Keratinocyte (primary cell): ENCODE measurements at regions not wholly inside any gene's neighbourhood (a gene's known extent, or its start where the extent isn't known, plus 50 kb on each side); places are given as distances from the start of the nearest gene placed in this dataset.

ENCODE experiments used
- DNase-seq: peaks from one replicate; pipeline ENCODE4 v3.0.0-alpha.2; 2011; ENCODE audit warnings: low read depth, missing footprints, low spot score
- FAIRE-seq: peaks from 2 replicates; lab custom pipeline; 2011; peaks lifted over from hg19 to GRCh38; lab: Jason Lieb, UNC
- H2AFZ ChIP-seq: 2 replicates; pipeline ENCODE4 v1.6.0; 2012; ENCODE audit warnings: low read length, control low read depth, inconsistent platforms; ENCODE audit not compliant: control insufficient read depth
- H3K27ac ChIP-seq: 2 replicates; pipeline ENCODE4 v1.5.1; 2011; ENCODE audit warnings: low read length; ENCODE audit not compliant: control insufficient read depth, insufficient read depth
- H3K27me3 ChIP-seq: 3 replicates; pipeline ENCODE4 v1.6.0; 2011; ENCODE audit warnings: low read length; ENCODE audit not compliant: control insufficient read depth, insufficient read depth; ENCODE audit errors: extremely low read depth
- H3K36me3 ChIP-seq, 2 experiments: 2 replicates in 1 of 2; 3 replicates in 1 of 2; pipeline ENCODE4 v1.5.1; 2011; ENCODE audit warnings: low read length in 2 of 2, mild to moderate bottlenecking in 1 of 2; ENCODE audit not compliant: control insufficient read depth in 2 of 2, insufficient read depth in 2 of 2; ENCODE audit errors: extremely low read depth in 1 of 2
- H3K4me1 ChIP-seq: 3 replicates; pipeline ENCODE4 v1.5.1; 2011; ENCODE audit warnings: low read length; ENCODE audit not compliant: control insufficient read depth, insufficient read depth; ENCODE audit errors: extremely low read depth
- H3K4me2 ChIP-seq: 3 replicates; pipeline ENCODE4 v1.6.0; 2011; ENCODE audit warnings: low read depth, low read length; ENCODE audit not compliant: control insufficient read depth, insufficient read depth; ENCODE audit errors: extremely low read depth
- H3K4me3 ChIP-seq, 3 experiments: fragments of 200-600 bp in 1 of 3; sonication (generic) in 1 of 3; 2 replicates in 2 of 3; 3 replicates in 1 of 3; pipeline ENCODE4 v1.5.1; 2011 to 2016; ENCODE audit warnings: low read length in 3 of 3, mild to moderate bottlenecking in 3 of 3, control low read depth in 2 of 3, inconsistent platforms in 1 of 3, low read depth in 1 of 3, mixed read lengths in 1 of 3, mixed run types in 1 of 3, moderate library complexity in 1 of 3; ENCODE audit not compliant: control insufficient read depth in 2 of 3, insufficient read depth in 2 of 3; ENCODE audit errors: extremely low read depth in 1 of 3
- H3K79me2 ChIP-seq: 2 replicates; pipeline ENCODE4 v1.6.0; 2012; ENCODE audit warnings: low read length; ENCODE audit not compliant: control insufficient read depth, insufficient read depth
- H3K9ac ChIP-seq: 3 replicates; pipeline ENCODE4 v1.6.0; 2011; ENCODE audit warnings: low read length; ENCODE audit not compliant: control insufficient read depth, insufficient read depth; ENCODE audit errors: extremely low read depth
- H3K9me1 ChIP-seq: 3 replicates; pipeline ENCODE4 v1.6.0; 2011; ENCODE audit warnings: low read length; ENCODE audit not compliant: control insufficient read depth, insufficient read depth; ENCODE audit errors: extremely low read depth
- H3K9me3 ChIP-seq: 2 replicates; pipeline ENCODE4 v1.5.1; 2012; ENCODE audit warnings: low read depth, low read length; ENCODE audit not compliant: control insufficient read depth
- H4K20me1 ChIP-seq: 3 replicates; pipeline ENCODE4 v1.6.0; 2011; ENCODE audit warnings: low read length; ENCODE audit not compliant: control insufficient read depth, insufficient read depth; ENCODE audit errors: extremely low read depth
- EZH2 ChIP-seq: IDR thresholded peaks from one replicate; pipeline ENCODE4 v1.6.1; 2012; ENCODE audit warnings: inconsistent platforms, mild to moderate bottlenecking, low read length, moderate library complexity
- dilution Hi-C: fragments of 300-500 bp; cut with MboI; formaldehyde crosslinking; loops from one replicate; pipeline ENCODE4 v1.7.0; 2020; ENCODE audit warnings: low sequenced_read_pairs; ENCODE audit not compliant: extremely low pct_ligation_motif_present
- TF ChIP-seq, protein P1 (sequence below), 3 experiments: IDR thresholded peaks in 1 of 3; conservative IDR thresholded peaks in 1 of 3; optimal IDR thresholded peaks in 1 of 3; 2 replicates in 2 of 3; 3 replicates in 1 of 3; pipeline versions ENCODE3 to v1.5.1; 2011; ENCODE audit warnings: low read length in 3 of 3, mild to moderate bottlenecking in 3 of 3, moderate library complexity in 2 of 3, control low read depth in 1 of 3, inconsistent platforms in 1 of 3; ENCODE audit not compliant: insufficient read depth in 2 of 3; ENCODE audit errors: extremely low read depth in 1 of 3

DNA sequence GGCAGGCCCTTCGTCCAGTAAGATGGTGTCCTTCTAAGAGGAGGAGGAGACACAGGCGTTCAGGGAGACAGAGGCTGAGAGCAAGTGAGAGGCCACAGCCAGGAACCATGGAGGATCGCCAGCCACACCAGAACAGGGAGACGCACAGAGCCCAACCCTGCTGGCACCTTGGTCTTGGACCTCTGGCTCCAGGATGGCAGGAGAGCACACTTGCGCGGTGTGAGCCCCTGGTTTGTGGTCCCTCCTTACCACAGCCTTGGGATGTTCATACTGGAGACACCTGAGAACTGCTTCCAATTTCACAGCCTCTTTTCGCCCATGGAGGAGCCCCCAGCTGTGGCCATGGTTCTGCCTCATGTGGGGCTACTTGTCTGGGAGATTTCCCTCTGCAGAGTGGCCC, 222.4 kb downstream of the DLL1 start:
- H3K27ac ChIP-seq, result no peak overlapping the region
- no peak for TF ChIP-seq EZH2
- TF ChIP-seq, protein P1, sequence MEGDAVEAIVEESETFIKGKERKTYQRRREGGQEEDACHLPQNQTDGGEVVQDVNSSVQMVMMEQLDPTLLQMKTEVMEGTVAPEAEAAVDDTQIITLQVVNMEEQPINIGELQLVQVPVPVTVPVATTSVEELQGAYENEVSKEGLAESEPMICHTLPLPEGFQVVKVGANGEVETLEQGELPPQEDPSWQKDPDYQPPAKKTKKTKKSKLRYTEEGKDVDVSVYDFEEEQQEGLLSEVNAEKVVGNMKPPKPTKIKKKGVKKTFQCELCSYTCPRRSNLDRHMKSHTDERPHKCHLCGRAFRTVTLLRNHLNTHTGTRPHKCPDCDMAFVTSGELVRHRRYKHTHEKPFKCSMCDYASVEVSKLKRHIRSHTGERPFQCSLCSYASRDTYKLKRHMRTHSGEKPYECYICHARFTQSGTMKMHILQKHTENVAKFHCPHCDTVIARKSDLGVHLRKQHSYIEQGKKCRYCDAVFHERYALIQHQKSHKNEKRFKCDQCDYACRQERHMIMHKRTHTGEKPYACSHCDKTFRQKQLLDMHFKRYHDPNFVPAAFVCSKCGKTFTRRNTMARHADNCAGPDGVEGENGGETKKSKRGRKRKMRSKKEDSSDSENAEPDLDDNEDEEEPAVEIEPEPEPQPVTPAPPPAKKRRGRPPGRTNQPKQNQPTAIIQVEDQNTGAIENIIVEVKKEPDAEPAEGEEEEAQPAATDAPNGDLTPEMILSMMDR (optimal IDR thresholded peaks at IDR 0.05 in 1 of 3, IDR thresholded peaks at IDR 0.05 in 1 of 3, conservative IDR thresholded peaks at IDR 0.05 in 1 of 3; ENCODE audit: extremely low read depth in 1 of 3, insufficient read depth in 2 of 3, low read length in 3 of 3), result no peak
- no peak overlapping the region for H3K9ac ChIP-seq
- no peak overlapping the region for H2AFZ ChIP-seq
- dilution Hi-C loops, result no loop called here
- no peaks in the 10 kb centered on the region for H3K9me1 ChIP-seq
- H3K27me3 ChIP-seq, result no peaks in the 10 kb centered on the region
- no peaks in the 10 kb centered on the region for H3K36me3 ChIP-seq
- no peaks in the 10 kb centered on the region for H3K9me3 ChIP-seq
- H3K4me2 ChIP-seq, result no peak overlapping the region
- H3K4me3 ChIP-seq, result no peak overlapping the region
- H3K79me2 ChIP-seq, result no peaks in the 10 kb centered on the region
- no peak for FAIRE-seq
- no peaks in the 10 kb centered on the region for H3K4me1 ChIP-seq
- H4K20me1 ChIP-seq, result no peaks in the 10 kb centered on the region
- DNase-seq, result no peak

DNA sequence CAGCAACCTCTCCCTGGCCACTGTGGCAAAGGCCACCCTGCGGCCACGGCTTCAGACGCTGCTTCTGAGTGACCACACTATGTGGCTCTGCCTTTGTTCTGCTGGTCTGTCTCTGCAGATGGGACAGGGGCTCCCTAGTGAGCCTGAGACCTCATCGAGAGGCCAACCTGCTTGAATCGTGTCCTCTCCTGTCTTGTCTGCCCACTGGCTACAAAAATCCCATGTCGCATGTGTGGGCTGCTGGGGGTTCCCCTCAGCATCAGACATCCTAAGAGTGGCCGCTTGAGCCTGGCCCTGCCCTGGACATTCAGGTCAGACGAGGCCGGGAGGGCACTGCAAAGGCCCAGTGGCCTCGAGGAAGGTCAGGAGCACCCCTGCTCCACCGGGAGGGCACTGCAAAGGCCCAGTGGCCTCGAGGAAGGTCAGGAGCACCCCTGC, 222.9 kb downstream of the DLL1 start:
- Histone ChIP-seq H3K79me2 (no peaks in the 10 kb centered on the region), H3K4me1 (no peaks in the 10 kb centered on the region), H3K36me3 (no peaks in the 10 kb centered on the region), H3K27me3 (no peaks in the 10 kb centered on the region), H3K27ac (no peak overlapping the region), H3K9me1 (no peaks in the 10 kb centered on the region), H3K9ac (no peak overlapping the region), H2AFZ (no peak overlapping the region), H3K4me2 (no peak overlapping the region), H3K4me3 (no peak overlapping the region), H3K9me3 (no peaks in the 10 kb centered on the region), H4K20me1 (no peaks in the 10 kb centered on the region)
- no peak for DNase-seq
- dilution Hi-C loops, result no loop called here
- no peak for FAIRE-seq
- no peak for TF ChIP-seq EZH2
- TF ChIP-seq, protein P1 (optimal IDR thresholded peaks at IDR 0.05 in 1 of 3, IDR thresholded peaks at IDR 0.05 in 1 of 3, conservative IDR thresholded peaks at IDR 0.05 in 1 of 3; ENCODE audit: extremely low read depth in 1 of 3, insufficient read depth in 2 of 3, low read length in 3 of 3), result no peak
